Stimulated activated naive CD8-positive, alpha-beta T cell treated with anti-CD3 and anti-CD28 coated beads, Interleukin-15, amount 100 ng/mL, for 72 hours (primary cell): ENCODE measurements at regions not wholly inside any gene's neighbourhood (a gene's known extent, or its start where the extent isn't known, plus 50 kb on each side); places are given as distances from the start of the nearest gene placed in this dataset.
A peak's percentile ranks its signal among the peaks of the same experiment; 100 is the strongest.
"Not testable (repeated sequence)": the region's sequence is repeated elsewhere in the genome, so short reads cannot be mapped to it uniquely, and the experiment has no call there.

Experiments used
- ATAC-seq: fragments of 150-1000 bp; cut with Tn5 transposase; 2 replicates; pipeline ENCODE4 v1.10.0; 2021; ENCODE audit warnings: mild to moderate bottlenecking, moderate library complexity
- DNase-seq, 2 donors: peaks; one replicate each; pipeline ENCODE4 v3.0.0; 2021 to 2022
- H3K27ac Mint-ChIP-seq, 2 donors: one replicate each; pipeline ENCODE4 v1.8.0; 2022; ENCODE audit warnings: mild to moderate bottlenecking in 2 of 2, mixed read lengths in 2 of 2, moderate library complexity in 2 of 2
- H3K27me3 Mint-ChIP-seq: one replicate; pipeline ENCODE4 v1.8.0; 2022; ENCODE audit warnings: mixed read lengths
- H3K4me1 Mint-ChIP-seq: one replicate; pipeline ENCODE4 v1.8.0; 2022; ENCODE audit warnings: mild to moderate bottlenecking, mixed read lengths
- H3K4me3 Mint-ChIP-seq, 2 donors: one replicate each; pipeline ENCODE4 v1.8.0; 2022; ENCODE audit warnings: mild to moderate bottlenecking in 2 of 2, mixed read lengths in 2 of 2, moderate library complexity in 1 of 2
- H3K9me3 Mint-ChIP-seq, 2 donors: one replicate each; pipeline ENCODE4 v1.8.0; 2022; ENCODE audit warnings: mixed read lengths in 2 of 2

DNA sequence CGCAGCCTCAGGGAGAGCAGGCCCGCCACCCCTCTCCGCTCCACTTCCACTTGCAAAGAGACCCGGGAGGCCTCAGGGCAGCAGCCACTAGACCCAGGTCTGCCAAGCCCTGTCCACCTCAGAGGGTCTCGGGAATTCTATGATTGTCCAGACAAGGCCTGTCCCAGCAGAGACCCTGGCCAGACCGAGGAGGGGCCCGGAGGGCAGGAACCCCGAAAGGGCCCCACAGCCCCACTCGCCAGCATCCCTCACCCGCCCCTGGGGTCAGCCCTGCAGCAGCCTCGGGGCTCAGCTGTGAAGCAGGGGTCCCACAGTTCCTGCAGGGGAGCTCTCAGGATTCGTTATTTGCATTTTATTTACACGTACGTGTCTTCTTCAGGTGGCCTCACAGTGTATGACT, 269.5 kb downstream of the EIPR1 start:
- Mint-ChIP-seq H3K9me3 (no peaks in the 10 kb centered on the region), H3K4me3 (no peak overlapping the region), H3K4me1 (no peaks in the 10 kb centered on the region), H3K27ac (no peak overlapping the region), H3K27me3 (peaks cover 15% of the 10 kb centered on the region)
- peak; percentile 26 for ATAC-seq
- no peak for DNase-seq

DNA sequence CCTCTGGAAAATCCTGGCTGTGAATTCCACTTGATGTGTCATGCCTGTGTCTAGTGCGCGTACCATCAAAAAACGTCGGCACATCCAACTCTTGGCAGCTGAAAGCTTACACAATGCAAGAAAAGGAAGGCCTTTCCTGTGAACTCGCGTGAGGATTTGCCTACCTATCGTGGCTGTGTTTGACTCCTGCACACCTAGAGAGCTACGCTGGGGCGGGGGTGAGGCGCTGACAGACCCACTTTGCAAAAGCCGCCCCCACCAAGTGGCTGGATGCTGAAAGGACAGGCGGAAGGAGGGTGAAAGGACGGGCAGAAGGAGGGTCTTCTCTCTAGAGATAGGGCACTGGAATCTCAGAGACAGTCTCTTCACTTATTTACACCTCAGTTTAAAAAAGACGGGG, 270.1 kb downstream of the EIPR1 start:
- H3K27ac Mint-ChIP-seq: peak overlapping the region in 1 of 2 donors; percentile 36
- ATAC-seq (no peak), DNase-seq (no peak)
- H3K27me3 Mint-ChIP-seq: peaks cover 20% of the 10 kb centered on the region
- no peak overlapping the region for H3K4me3 Mint-ChIP-seq
- no peaks in the 10 kb centered on the region for H3K4me1 Mint-ChIP-seq
- no peaks in the 10 kb centered on the region for H3K9me3 Mint-ChIP-seq

DNA sequence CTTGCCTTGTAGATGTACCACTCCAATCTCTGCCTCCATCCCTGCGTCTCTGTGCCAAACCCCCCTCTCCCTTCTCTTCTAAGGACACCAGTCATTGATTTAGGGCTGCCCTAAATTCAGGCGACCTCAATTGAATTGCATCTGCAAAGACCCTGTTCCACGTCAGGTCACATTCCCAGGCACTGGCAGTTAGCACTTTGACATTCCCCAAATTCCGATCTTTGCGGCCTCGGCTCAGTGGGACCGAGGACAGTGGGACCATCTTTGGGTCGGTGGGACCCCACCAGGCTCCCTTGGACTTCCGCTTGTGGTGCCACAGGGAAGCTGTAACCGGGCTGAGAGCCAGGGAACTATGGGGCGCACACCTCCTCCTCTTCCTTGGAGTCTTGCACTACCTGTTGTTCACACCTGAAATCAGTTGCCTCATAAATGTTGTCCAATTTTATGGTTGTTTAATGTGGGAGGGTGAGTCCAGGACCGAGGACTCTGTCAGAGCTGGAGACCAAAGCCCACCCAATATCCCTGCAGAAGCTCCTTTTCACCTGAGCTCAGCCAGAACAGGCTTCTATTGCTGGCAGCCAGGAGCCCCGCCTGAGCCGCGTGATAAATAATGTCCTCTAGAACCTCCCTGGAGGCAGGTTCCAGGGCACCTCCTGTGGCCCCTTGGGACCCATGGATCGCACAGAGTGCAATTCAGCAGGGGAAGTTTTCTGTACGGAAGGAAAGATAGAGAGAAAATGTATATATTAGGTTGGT, 271.6 kb downstream of the EIPR1 start:
- H3K9me3 Mint-ChIP-seq: no peaks in the 10 kb centered on the region
- H3K4me1 Mint-ChIP-seq: no peaks in the 10 kb centered on the region
- ATAC-seq (no peak), DNase-seq (no peak)
- H3K27me3 Mint-ChIP-seq: peaks cover 30% of the 10 kb centered on the region
- H3K27ac Mint-ChIP-seq: peak overlapping the region in 1 of 2 donors; percentile 42
- no peak overlapping the region for H3K4me3 Mint-ChIP-seq

DNA sequence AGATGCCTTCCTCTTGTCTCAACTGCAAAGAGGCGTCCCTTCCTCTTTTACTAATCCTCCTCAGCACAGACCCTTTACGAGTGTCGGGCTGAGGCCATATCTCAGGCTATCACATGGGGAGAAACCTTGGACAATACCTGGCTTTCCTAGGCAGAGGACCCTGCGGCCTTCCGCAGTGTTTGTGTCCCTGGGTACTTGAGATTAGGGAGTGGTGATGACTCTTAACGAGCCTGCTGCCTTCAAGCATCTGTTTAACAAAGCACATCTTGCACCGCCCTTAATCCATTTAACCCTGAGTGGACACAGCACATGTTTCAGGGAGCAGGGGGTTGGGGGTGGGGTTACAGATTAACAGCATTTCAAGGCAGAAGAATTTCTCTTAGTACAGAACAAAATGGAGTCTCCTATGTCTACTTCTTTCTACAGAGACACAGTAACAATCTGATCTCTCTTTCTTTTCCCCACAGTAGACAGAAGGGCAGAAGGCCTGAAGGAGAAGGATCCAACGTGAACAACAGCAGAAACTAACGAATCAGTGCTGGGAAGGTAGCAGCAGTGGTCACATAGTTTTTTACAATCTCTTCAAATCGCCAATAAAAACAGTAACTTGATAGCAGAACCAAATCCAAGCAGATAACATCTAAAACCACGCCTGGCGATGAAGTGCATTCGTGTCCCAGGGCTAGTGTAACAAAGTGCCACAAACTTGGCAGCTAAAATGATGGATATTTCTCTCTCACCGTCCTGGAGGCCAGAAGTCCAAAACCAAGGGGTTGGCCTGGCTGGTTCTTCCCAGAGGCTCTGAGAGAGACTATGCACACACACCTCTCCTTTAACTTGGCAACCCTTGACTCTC, 272.4 kb downstream of the EIPR1 start:
- Mint-ChIP-seq H3K27me3 (peaks cover 37% of the 10 kb centered on the region), H3K27ac (peak overlapping the region in 1 of 2 donors; percentile 76)
- not testable (repeated sequence) for DNase-seq, H3K4me1 Mint-ChIP-seq, H3K9me3 Mint-ChIP-seq, H3K4me3 Mint-ChIP-seq, ATAC-seq

DNA sequence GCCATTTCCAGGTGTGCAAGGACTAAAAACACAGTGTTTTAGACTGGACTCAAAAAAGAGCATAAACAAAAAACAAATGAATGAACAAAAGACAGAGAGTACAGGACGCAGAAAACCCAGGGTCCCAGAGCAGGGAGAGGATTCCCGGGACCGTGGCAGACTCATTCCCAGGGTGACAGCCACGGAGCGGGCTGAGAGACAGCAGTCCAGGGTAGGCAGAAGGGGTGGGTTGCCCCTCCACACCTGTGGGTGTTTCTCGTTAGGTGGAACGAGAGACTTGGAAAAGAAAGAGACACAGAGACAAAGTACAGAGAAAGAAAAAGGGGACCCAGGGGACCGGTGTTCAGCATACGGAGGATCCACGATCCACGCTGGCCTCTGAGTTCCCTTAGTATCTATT, 273.4 kb downstream of the EIPR1 start:
- DNase-seq: no peak
- Mint-ChIP-seq H3K27ac (no peak overlapping the region), H3K27me3 (peaks cover 46% of the 10 kb centered on the region)

DNA sequence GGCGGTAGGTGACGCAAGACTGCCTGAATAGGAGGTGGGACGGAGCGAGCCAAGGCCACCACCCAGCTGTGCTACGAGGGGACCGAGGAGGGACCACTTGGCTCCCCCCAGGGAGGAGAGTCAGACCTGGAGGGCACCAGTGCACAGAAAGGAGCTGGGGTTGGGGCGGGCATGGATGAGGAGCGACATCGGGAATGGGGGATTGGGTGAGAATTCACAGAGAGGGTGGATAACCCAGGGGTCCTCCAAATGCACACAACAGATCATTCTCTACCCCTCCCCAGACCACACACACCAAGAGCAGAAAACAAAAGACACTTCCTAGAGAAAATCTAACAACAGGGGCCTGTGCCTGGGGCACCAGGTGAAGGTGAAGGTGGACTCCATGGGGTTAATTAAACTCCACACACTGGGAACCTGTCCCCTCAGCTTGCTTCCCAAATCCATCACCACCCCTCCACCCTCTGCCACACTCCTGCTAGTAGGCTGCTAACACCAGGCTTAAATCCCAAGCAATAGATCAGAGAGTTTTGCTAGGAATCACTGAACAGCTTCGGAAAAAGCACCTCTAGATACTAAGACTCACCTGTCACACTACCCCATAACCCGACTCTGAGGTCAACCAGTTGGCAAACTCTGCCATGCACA, 274.6 kb downstream of the EIPR1 start:
- Mint-ChIP-seq H3K27ac (no peak overlapping the region), H3K27me3 (peaks cover 55% of the 10 kb centered on the region), H3K4me3 (no peak overlapping the region), H3K4me1 (peaks cover 5% of the 10 kb centered on the region), H3K9me3 (no peaks in the 10 kb centered on the region)
- ATAC-seq (no peak), DNase-seq (no peak)

More for the DNA sequence above, 273.4 kb downstream of the EIPR1 start:
- no peak for ATAC-seq
- Mint-ChIP-seq H3K4me1 (peaks cover 5% of the 10 kb centered on the region), H3K4me3 (no peak overlapping the region), H3K9me3 (no peaks in the 10 kb centered on the region)

DNA sequence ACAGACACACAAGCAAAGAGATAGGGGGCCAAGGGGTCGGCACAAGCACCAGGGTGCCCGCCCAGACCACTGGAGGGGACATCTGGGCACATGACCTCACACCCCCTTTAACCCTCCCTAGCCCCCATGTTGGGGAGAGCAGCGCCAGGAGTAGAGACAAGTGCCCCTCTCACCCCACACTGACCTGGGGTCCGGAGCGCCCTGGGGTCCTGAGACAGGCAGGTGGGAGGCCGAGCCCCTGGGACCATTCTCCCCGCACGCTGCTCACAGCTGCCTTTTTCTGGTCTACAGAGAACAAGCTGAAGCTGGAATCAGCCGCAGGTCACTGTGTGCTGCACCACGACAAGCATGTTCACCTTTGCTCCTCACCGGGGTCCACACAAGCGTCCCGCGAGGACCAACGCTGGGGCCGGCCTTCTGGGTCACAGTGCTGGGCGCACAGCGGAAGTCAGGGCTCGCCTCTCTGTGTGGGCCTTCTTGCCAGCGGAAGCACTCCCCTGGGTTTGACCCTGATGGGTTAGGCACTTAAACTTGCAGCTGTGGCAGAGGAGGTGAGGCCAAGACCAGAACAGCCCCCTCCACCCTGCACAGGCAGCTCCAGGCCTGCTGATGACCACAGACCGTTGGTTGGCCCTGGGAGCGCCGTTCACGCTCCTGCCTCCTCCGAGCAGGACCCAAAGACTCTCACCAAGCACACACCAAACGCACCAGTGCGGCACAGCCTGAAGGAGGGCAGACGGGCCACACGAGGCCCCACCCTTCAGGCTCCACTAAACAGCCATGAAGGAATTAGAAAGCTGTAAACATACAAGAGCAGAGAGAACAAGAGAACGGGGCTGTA, 275.3 kb downstream of the EIPR1 start:
- ATAC-seq: peak; percentile 56
- Mint-ChIP-seq H3K4me1 (peaks cover 5% of the 10 kb centered on the region), H3K4me3 (no peak overlapping the region), H3K27me3 (peaks cover 56% of the 10 kb centered on the region), H3K27ac (no peak overlapping the region), H3K9me3 (no peaks in the 10 kb centered on the region)
- DNase-seq: no peak

DNA sequence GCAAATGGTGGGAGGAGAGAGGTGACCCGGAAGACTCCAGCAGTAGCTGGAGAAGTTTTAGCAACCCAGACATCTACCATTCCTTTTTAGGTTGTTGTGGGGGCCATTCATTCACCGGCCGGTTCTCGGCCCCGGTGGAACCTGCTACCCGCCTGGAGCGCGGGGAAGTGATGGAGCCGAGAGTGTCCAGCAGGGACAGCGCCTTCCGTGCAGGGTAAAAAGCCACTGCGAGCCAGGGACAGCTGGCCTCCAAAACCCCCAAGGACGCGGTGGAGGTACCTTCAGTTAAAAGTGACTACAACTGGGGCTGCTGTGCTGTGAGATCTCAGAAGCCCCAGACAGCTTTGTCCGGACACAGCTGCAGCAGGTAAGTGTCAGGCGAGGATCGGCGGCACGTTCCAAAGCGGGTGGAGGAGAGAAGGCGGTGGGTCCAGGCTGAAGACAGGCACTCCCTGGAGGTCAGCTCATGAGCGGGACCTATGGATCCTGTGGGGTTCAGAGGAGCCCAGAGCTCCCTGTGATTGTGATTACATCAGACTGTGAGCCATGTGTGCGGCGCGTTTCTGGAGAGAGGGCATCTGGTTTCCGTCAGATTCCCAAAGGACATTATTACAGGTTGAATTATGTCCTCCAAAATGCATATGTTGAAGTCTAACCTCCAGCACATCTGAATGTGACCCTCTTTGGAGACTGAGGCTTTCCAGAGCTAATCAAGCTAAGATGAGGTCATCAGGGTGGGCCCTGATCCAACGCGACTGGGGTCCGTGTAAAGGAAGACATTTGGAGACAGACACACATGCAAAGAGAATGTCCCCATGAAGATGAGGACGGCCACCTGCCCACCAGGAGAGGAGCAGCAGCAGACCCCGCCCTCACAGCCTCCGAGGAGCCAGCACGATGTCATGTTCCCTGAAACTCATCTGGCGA, 276.3 kb downstream of the EIPR1 start:
- no peak overlapping the region for H3K4me3 Mint-ChIP-seq

DNA sequence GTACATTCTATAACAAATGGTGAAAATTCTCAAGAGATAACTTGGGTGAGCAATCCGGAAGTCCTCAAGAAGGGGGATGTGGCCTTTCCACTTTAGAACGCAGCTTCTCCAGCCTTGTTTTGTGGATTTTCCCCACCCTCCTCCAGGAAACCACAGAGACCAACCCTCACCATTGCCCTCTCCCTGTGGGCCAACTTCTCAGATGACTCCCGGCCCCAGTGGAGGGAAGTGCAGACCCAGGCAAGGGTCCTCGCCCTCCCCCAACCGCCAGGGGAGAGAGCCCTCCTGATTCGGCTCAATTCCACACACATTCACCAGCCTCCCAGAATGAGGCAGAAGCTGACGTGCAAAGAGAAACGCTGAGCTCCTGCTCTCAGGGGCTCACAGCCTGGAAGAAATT, 277.2 kb downstream of the EIPR1 start:
- Mint-ChIP-seq H3K4me3 (no peak overlapping the region), H3K27me3 (peaks cover 63% of the 10 kb centered on the region), H3K27ac (no peak overlapping the region), H3K9me3 (no peaks in the 10 kb centered on the region), H3K4me1 (peaks cover 5% of the 10 kb centered on the region)
- ATAC-seq: no peak
- no peak for DNase-seq

More for the DNA sequence above, 276.3 kb downstream of the EIPR1 start:
- DNase-seq (no peak), ATAC-seq (no peak)
- H3K4me1 Mint-ChIP-seq: peaks cover 5% of the 10 kb centered on the region
- H3K27me3 Mint-ChIP-seq: peaks cover 56% of the 10 kb centered on the region
- peak overlapping the region; percentile 19 to 77 for H3K27ac Mint-ChIP-seq
- H3K9me3 Mint-ChIP-seq: no peaks in the 10 kb centered on the region

DNA sequence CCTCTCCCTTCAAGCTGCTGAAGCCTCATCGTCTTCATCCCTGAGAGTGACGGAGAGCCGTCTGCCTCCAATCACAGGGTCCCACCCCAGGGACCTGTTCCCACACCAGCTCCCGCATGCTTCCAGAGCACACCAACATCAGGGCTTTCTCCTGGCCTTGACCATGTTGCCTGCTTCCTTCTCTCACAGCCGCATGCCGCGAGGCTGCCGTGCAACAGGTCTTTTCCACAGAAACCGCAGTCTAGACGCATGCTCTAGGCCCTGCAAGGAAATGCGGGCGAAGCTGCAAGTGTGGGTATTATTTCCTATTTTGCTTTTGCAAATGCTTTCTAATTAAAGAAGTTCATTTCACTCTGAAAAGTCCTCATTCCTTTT, 277.8 kb downstream of the EIPR1 start:
- DNase-seq (no peak), ATAC-seq (no peak)
- H3K4me3 Mint-ChIP-seq: no peak overlapping the region
- H3K27ac Mint-ChIP-seq: no peak overlapping the region
- H3K9me3 Mint-ChIP-seq: no peaks in the 10 kb centered on the region
- peaks cover 5% of the 10 kb centered on the region for H3K4me1 Mint-ChIP-seq
- H3K27me3 Mint-ChIP-seq: peaks cover 68% of the 10 kb centered on the region

DNA sequence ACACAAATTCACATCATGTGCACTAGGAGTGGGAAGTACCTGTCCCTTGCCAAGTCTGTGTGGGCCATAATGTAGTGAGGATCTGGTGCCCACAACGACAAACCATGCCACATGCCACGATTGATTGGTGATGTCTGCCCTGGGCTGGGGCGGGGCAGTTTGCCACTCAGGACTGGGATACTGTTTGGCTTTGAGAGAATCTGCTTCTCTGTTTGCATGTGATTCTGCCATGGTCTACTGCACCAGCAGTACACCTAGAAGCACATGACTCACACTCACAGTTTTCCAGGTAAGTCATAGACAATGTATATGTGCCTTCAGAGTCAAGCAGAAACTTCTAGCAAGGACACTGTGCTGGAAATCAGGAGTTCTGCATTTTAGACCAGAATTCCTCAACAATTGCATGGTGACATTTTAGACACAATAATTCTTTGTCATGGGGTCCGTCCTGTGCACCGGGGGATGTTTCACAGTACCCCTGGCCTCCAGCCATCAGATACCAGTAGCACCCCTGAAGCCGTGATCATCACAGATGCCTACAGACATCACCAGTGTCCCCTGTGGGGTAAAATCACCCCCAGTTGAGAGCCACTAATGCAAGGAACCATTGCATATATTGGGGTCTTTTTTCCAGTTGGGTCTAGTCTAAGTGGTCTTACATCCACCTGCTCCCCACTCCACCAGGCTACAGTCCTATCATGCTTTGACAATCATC, 278.3 kb downstream of the EIPR1 start:
- H3K4me1 Mint-ChIP-seq: peaks cover 5% of the 10 kb centered on the region
- H3K4me3 Mint-ChIP-seq: no peak overlapping the region
- ATAC-seq (no peak), DNase-seq (no peak)
- peaks cover 67% of the 10 kb centered on the region for H3K27me3 Mint-ChIP-seq
- no peaks in the 10 kb centered on the region for H3K9me3 Mint-ChIP-seq
- H3K27ac Mint-ChIP-seq: no peak overlapping the region

DNA sequence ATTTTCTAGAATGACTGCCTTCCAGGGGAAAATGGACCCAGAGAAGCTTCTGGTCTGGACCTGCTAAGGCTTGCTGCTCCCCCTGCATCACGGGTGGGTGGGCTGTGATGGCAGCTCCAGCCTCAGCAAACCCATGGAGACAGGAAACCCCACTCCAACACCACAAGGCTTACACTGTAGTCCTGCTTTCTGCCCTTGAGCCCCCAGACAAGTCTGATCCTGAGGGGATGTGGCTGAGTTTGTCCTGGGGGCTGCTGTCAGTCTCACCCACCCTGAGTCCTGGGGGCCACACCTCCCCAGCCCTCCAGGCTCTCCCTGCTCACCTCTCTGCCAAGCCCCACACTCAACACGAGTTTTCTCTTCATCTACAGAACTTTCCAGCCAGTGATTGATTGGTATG, 279.4 kb downstream of the EIPR1 start:
- peaks cover 5% of the 10 kb centered on the region for H3K4me1 Mint-ChIP-seq
- H3K4me3 Mint-ChIP-seq: no peak overlapping the region
- H3K9me3 Mint-ChIP-seq: no peaks in the 10 kb centered on the region
- DNase-seq: no peak
- H3K27ac Mint-ChIP-seq: no peak overlapping the region
- peaks cover 56% of the 10 kb centered on the region for H3K27me3 Mint-ChIP-seq
- ATAC-seq: no peak

DNA sequence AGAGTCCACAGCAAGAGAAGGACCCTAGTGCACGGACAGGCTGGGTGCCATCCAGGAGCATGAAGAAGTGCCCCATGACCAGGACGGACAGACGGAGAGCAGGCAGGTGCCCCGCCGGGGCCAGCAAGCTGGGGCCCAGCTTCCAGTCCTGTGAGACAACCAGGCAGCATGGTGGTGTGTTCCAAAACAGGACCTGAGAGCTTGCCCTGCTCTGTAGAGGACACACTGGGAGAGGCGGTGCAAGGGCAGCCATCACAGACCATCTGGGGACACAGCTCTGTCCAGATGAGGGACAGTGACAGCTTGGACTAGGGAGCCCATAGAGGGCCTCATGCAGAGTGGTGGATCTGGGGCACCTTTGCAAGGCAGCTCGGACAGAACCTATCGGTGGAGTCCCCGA, 279.8 kb downstream of the EIPR1 start:
- DNase-seq (no peak), ATAC-seq (no peak)
- peaks cover 5% of the 10 kb centered on the region for H3K4me1 Mint-ChIP-seq
- H3K27ac Mint-ChIP-seq: no peak overlapping the region
- no peak overlapping the region for H3K4me3 Mint-ChIP-seq
- H3K27me3 Mint-ChIP-seq: peaks cover 52% of the 10 kb centered on the region
- H3K9me3 Mint-ChIP-seq: no peaks in the 10 kb centered on the region
